ENCODE measurements at regions not wholly inside any gene's neighbourhood (a gene's known extent, or its start where the extent isn't known, plus 50 kb on each side); places are given as distances from the start of the nearest gene placed in this dataset.

DNA sequence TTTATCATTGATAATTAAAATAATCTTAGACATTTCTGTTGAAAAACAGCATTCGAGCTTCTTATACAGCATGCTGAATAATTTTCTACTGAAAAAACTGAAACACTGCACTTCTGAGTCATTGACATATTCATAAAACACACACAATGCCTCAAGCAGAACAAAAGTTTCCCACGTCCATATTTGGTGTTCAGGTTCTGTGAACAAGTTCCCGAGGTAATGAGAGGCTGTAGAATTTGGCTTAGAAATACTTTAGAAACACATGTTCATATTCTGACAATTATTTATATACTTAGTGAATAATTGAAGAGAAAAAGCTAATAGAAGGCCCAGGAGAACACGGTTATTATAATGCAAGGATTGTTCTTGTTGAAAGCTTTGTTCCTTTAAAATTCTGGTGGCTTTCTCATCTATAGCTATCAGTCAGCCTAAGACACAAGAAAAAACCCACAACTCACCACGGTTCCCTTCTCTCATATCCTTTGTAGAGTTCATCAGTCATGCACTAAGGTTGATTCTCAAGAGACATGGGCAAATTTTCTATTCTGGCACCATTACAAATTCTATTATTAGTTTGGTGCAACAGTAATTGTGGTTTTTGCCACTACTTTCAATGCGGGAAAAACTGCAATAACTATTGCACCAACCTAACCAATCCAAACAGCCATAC is 194.4 kb downstream of the TMX3 start:
- DNase-seq = no peak

DNA sequence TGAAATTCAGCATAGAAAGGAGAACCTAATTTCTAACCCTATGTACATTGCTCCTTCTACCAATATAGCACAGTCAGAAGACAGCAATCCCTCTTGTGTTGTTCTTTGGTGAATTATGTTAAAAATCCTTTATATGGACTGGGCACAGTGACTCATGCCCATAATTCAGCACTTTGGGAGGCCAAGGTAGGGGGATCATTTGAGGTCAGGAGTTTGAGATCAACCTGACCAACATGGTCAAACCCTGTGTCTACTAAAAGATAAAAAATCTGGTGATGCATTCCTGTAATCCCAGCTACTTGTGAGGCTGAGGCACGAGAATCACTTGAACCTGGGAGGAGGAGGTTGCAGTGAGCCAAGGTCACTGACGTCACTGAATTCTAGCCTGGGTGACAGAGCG is 195.6 kb downstream of the TMX3 start:
- no peak for DNase-seq

DNA sequence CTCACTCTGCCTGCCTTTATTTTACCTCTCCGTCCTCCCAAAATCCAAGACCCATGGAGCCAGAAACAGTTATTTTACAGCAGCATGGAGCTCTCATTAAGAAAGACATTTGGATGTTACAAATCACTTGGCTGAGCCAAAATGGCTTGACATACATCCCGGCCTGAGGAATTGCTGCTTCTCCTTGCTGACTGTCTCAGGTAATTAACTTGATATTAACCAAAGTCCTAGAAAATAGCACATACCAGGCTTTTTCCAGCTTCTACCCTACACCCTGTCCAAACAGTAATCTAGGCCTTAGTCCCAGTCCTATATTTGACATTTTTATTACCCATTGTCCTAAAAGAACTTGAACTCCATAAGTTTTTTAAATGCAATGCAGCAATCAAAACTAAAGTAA is 205.0 kb downstream of the TMX3 start:
- no peak for DNase-seq

DNA sequence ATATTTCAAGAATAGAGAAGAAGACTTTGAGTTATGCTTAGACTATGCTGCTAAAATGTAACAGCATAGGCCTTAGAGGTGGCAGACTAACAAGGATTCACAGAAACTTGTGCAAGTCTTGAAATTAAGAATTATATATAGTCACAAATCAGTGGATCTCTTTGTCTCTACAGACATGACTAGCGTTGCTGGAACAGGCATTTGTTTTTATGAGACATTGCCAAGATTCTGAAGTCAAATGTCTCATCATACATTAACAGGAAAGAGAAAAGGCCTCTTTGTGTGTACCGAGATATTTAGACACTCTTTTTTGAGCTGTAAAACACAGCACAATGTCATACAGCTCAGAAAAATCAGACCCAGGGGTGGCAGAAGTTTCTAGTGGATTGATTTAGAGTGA is 207.1 kb downstream of the TMX3 start:
- DNase-seq = no peak

DNA sequence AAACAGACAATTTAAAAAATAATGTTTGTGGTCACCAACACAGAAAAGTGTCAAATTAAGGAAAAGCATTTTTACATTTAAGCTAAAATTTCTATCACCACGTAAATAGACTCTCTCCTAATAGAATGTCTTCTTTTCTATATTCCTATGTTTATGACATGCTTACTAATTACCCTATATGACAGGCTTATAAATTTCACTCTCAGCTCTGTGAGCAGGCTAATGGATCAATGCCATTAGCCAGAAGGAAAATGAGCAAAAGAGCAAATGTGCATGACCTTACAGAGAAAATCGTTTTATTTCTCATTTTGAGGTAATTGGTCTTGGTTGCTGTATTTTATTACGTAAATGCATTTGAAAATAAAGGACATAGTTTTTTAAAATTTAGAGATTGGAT is 209.7 kb downstream of the TMX3 start:
- DNase-seq = no peak

DNA sequence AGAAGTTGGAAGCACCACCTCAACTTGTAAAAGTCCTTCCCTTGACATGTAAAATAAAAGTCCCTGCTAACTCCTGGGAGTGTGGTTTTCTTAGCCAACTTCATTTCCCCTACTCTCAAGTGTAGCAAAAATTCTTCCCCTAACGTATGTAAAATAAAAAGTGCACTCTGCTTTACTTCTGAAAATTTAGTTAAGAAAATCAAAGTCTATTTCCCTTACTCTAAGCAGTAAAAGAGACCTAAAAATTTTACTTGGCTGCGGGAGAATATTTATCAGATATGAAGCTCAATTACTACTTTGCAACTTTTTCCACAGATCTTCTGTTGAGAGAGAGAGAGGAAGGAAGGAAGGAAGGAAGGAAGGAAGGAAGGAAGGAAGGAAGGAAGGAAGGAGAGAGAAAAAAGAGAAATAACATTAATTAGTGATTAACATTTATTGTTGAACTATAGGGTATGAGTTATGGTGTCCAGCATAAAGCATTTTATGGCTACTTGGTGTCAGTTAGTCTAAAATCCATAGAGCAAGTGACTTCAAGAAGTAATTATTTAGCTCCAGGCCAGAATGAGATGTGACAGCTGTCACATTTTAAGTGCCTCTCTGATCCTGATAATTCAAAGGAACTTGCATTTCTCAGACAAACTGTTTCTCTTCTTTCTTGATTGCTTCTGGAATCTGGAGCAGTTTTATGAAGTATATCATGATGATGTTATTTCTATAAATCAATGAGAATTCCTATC is 210.3 kb downstream of the TMX3 start:
- no peak for DNase-seq

DNA sequence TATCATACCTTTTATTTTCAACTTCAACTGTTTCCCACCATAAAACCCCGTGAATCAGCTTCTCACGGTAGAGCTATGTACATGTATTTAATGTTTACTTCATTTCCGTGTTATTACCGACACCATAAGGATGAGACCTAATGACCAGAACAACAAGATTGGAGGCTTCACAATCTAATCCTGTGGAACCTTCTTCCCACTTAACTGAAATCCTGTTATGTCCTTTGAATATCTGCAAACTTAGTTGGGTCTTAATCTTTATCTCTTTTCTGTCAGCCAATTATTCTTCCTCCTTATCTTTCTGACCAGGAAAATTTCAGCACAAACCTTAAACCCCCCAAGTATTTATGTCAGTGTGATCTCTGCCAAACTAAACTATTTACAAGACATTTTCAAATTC is 214.4 kb downstream of the TMX3 start:
- no peak for DNase-seq

DNA sequence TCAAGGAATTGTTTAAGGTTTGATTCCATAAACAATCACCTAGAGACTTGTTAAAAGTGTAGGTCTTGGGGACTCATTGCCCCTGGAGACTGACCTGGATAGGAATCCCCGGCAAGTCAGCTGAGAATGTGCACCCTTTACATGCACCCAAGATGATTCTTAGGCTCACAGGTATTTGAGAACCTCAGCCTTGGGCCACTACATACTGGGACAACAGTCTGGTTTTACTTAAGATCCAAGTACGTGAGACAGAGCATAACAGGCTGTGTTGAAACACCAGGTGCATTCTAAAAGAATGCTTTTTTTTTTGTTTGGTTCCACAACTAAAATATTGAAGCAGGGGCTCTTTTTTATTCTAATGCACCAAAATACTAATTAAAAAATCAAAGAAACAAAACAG is 215.8 kb downstream of the TMX3 start:
- no peak for DNase-seq

DNA sequence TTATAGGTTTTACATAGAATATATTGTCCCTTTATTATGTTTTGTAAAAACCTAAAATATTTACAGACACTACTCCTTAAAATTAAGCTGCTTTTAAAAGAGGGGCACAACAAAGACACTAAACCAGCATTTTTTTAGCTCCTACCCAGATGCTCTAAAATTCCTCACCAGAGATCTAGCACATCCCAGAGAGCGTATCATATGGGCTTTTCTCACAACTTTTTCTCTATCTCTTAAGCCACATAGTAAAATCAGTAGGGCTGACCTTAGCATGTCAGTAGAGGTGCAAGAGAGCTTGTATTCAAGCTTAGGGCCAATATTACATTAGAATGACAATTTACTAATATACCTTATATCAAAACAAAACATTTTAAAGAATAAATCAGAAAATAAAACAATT is 216.3 kb downstream of the TMX3 start:
- DNase-seq = no peak

DNA sequence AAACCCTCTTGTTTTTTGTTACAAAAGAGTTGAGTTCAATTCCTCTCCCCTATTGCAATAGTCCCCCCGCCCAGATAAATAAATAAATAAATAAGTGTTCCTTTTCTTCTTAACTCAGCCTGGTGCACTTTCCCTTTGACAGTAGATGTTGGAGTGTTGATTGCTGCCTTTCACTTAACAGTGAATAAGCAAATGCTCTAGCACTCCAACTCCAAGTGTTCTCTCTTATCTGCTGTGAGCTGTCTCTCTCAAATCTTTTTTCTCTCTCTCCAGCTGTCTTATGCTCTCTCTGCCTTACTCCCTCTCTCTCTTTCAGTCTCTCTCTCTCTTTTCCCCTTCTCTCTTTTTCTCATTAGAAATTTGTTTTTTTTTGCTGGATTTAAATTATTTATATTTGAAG is 216.7 kb downstream of the TMX3 start:
- no peak for DNase-seq

DNA sequence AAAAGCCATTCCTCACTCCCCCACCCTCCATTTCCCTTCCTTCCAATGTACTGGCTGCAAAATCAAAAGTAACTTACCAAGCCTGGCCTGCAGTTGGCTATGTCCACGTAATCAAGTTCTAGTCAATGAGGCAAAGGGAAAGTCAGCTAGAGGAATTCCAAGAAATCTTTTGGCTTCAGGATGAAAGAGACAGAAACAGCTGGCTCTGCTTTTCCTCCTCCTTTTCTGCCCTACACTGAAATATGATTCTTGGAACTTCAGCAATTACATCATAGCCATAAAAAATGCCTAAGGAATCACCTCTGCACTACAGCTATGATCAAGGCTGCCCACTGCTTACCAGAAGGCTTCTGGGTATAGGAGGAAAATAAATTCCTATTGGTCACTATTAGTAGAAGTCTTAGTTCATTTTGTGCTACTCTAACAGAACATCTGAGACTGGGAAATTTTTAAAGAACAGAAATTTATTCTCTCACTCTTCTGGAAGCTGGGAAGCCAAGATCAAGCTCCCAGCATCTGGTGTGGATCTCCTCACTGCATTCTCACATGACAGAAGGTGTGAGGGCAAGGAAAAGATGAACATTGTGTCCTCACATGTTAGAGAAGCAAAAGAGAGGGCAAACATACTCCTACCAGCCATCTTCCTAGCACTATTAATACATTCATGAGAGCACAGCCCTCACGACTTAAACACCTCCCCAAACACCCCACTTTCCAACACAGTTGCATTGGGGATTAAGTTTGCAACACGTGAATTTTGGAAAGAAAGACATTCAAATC is 219.9 kb downstream of the TMX3 start:
- DNase-seq = no peak

DNA sequence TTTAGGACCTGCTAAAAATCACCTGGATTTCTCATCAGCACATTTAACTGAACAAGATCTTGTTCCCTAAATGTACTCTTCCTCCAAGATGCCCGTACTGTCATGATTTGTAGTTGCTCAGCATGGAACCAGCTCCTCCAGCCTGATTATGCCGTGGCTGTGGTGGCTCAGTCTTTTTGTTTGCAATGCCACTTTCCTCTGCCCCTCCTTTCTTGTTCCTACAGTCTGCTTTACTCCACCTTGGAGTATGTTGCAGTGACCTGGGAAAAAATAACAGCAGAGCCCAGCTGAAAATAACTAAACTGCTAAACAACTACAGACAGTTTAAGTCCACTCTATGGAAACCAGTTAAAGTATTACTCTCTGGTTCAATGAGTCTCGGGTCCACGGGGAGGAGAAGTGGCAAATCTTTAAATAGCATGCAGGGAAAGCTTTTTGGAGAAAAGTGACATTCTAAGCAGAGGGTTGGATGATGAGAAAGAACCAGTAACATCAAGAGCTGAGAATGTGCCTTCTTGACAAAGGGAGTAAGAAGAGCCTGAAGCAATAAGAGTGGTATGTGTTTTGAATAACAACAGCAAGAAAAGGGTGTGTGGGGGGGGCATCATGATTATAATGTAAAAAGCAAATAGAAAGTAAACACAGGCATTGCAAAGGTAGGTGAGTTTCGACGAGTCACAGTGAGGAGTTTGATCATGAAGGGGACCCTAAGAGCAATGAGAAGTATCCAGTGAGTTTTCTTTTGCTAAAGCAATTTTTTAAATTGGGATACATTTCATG is 225.7 kb downstream of the TMX3 start:
- DNase-seq = no peak

DNA sequence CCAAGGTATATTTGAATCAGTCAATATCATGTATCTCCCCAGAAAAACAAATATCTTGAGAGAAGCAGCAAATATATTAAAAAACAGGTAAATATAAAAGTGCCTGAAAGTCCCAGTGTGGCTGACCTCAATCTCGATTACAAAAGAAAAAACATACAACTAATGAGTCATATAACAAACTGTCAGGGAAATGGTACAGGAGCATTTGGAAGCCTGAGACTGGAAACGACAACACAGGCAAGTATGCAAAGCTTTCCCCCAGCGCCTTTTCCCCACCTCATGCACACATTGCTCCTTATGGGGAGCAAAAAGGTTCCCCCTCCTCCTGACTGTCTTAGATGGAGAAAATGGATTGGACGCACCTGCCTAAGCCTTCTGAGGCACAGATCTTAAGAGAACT is 230.7 kb downstream of the TMX3 start:
- DNase-seq = no peak

DNA sequence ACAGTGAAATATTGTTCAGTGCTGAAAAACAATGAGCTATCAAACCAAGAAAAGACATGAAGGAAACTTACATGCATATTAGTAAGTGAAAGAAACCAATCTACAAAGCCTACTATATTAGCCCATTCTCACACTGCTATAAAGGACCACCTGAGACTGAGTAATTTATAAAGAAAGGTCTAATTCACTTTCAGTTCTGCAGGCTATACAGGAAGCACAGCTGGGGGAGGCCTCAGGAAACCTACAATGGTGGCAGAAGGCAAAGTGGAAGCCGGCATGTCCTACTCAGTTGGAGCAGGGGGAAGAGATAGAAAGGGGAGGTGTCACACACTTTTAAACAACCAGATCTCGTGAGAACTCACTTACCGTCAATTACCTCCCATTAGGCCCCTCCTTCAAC is 232.1 kb downstream of the TMX3 start:
- no peak for DNase-seq

DNA sequence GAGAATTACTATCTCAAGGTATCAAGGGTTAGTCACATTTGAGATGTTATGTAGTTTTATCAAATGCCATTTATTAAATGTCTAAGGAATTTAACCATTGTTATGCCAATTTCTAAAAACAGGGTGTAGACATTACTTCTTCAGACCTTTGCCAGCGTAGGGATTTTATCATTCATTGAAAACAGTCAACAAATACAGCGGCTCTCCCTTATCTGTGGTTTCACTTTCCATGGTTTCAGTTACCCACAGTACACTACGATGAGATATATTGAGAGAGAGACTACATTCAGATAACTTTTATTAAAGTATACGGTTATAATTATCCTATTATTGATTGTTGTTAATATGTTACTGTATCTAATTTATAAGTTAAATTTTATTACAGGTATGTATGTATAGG is 234.7 kb downstream of the TMX3 start:
- no peak for DNase-seq

DNA sequence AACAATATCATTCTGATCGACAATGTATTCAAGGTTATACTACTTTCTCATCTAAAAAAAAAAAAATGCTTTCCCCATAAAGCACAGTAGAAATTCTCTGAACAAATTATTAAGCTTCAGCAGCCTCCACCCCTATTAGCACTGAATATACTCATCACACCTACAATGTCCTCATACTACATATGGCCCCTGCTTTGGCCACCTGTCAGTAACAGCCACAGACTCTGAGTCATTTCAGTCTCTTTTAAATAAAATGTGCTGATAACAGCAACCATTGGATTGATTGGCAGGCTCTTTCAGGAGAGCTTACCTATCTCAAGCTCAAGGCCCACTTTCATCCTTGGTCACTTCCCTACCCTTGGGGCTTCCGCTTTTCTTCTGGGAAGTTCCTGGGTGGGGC is 236.7 kb downstream of the TMX3 start:
- DNase-seq = no peak

DNA sequence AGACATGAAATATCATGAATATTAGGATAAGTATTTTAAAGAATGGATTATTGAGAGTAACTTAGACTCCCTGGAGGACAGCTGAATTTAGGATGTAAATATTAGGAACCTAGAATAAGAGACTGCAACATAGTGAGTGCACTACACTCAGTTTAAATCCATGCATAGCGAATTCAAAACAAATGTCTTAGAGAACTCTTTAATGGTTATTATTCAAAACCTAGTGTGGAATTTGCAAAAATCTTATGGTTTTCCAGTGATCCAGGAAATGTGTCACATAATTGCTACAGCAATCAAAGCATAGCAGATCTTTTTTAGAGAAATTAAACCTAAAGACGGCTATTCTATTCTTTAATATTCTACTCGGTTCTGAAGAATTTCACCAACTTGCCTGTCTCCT is 239.0 kb downstream of the TMX3 start:
- no peak for DNase-seq

DNA sequence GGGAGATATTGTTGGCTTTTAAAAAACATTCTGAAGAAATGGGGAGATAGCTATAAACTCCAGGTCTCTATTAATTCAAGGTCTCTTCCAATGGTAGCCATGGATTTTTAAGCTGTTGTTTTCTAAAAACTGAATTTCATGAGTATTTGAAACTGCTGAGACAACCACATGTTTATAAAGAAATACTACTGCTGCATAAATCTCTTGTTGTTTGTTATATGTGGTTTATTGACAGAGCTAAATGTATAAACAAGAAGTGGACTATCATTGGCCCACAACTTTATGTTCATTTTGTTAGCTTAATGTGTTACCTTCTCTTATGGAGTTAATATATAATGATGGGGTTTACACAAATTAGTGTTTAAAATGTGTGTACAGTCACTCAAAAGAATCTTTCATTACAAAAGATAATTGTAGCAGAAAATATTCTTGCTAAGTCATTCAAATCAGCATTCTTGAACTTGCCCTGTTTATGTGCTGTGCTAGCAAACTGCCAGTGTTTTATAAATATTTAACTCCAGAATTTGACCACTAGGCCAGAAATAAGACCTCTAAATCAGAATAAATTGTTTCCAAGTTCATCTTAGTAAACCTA is 242.1 kb downstream of the TMX3 start:
- DNase-seq = no peak

DNA sequence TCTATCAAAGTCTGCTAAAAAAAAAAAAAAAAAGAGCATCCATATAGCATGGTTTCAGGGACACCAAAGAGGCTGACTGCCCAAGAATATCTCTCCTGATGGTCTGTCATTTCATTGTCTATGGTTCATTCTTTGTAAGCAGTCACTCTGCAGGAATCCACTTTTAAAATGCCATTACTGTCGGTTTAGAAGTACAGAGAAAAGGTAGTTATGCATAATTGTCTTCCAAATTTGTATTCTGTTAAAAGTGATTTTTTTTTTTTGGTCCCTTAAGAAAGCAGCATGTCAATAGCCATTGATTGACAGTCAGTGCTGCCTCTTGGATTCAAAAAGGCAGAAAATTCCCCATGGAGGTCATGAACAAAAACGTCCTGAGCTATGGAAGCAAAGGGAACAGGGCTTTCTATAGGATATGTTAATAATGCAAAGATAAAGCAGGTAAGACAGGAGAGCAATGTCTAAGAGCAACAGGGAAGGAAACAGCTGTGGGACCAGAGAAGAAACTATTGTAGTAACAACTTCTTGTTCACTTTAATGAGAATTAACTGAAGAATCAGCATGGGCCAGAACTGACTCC is 245.8 kb downstream of the TMX3 start:
- no peak for DNase-seq

DNA sequence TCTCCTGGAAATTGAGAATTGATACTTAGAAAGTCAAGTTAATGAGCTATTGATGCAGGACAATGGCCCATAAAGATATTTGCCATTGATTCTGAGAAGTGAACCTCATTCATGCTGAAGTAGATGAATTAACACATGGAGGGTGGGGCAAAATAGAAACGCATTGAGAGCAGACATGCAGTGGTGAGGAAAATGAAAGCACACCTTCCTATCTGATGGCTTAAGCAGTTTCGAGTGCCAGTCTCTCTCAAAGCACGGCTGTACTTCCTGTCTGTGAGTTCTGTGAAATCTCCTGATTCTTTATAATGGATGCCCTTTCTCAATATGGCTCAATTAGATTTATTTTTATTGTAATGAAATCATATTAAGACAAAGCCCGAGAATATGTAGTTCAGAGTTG is 247.0 kb downstream of the TMX3 start:
- DNase-seq = no peak

DNA sequence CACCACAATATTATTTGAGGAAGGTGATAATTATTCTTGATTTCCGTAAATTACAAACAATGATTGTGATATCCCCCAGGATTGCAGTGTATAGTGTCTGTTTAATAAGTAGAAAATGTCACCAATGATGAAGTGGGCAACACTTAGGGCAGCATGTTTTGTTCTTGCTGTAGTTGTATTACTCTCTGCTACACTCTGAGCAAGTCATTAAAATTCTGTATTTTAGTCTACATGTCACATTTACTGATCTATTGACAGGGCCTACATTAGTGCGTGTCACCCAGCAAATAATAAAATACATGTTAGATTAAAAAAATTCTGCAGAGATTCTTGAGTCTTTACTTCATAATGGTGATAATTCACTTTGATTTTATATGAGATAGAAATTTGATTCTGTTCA is 247.6 kb downstream of the TMX3 start:
- DNase-seq = no peak

DNA sequence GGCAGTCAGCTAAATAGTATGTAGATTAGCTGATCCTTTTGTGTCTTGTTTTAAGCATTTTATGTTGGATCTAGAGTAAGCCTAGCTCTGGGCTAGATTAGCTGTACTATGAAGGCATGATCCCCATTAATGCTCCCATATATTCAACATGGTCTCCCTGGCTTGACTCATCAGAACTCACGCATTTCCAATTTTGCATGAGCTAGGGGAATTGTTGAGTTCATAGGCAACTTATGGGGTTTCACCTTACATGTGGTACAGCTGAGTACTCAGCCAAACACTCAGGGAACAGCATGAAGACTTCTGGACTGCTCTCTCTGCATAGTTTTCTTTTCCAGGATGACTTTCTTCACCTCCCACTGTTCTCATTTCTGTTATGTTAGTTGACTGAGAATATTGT is 248.2 kb downstream of the TMX3 start:
- no peak for DNase-seq

DNA sequence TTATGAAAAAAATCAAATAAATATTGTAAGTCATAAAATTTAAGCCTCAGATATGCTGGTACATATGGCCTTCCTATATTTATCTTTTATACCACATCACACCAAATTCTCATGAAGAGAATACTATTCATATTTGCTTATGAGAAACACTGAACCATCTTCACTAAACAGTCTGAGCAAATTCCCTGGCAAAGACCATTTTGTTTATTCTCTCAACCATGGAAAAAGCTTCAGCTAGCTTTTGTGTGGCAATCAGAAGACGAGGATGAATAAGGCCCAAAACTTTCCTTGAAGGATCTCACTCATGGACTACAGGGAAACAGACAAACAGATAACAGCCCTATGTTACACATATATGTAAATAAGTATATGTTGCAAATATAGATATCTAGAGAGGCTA is 252.1 kb downstream of the TMX3 start:
- no peak for DNase-seq

Measured in stimulated activated CD4-positive, alpha-beta T cell treated with anti-CD3 and anti-CD28 coated beads, Interleukin-1b, Interleukin-23, amount 100 ng/mL, for 48 hours (primary cell).